GM21723 (cell line): ENCODE measurements at regions not wholly inside any gene's neighbourhood (a gene's known extent, or its start where the extent isn't known, plus 50 kb on each side); places are given as distances from the start of the nearest gene placed in this dataset.

Experiments
- ATAC-seq: cut with Tn5 transposase; IDR thresholded peaks from one replicate; pipeline ENCODE4 v1.9.1; 2021; ENCODE audit warnings: mild to moderate bottlenecking, moderate library complexity; ENCODE audit not compliant: unreplicated experiment

GRCh38 chr1:68378296-68379084, 71.3 kb downstream of the RPE65 start:
- no peak for ATAC-seq

- ATAC-seq, result no peak
Observed at GRCh38 chr1:68377098-68377497, 72.7 kb downstream of the RPE65 start.

- ATAC-seq, result no peak
Observed at GRCh38 chr1:68376441-68376840, 73.3 kb downstream of the RPE65 start.

- ATAC-seq, result no peak
Observed at GRCh38 chr1:68375919-68376318, 73.8 kb downstream of the RPE65 start.

GRCh38 chr1:68373173-68373572, 76.6 kb downstream of the RPE65 start:
- ATAC-seq, result no peak

GRCh38 chr1:68372487-68372886, 77.3 kb downstream of the RPE65 start:
- ATAC-seq, result no peak

GRCh38 chr1:68370101-68370915, 79.4 kb downstream of the RPE65 start:
- no peak for ATAC-seq

GRCh38 chr1:68366572-68366971, 83.2 kb downstream of the RPE65 start:
- ATAC-seq, result no peak

GRCh38 chr1:68365709-68366382, 83.9 kb downstream of the RPE65 start:
- ATAC-seq, result no peak

GRCh38 chr1:68363339-68363738, 86.4 kb downstream of the RPE65 start:
- no peak for ATAC-seq

- no peak for ATAC-seq
Observed at GRCh38 chr1:68361346-68361910, 88.3 kb downstream of the RPE65 start.

GRCh38 chr1:68359045-68359444, 90.7 kb downstream of the RPE65 start:
- ATAC-seq, result no peak

GRCh38 chr1:68358439-68358838, 91.3 kb downstream of the RPE65 start:
- no peak for ATAC-seq

- no peak for ATAC-seq
Observed at GRCh38 chr1:68355614-68356013, 94.1 kb downstream of the RPE65 start.

GRCh38 chr1:68352202-68352601, 97.6 kb downstream of the RPE65 start:
- ATAC-seq, result no peak

- peak; percentile 97 for ATAC-seq
Observed at GRCh38 chr1:68347415-68347814, 102.3 kb downstream of the RPE65 start.

GRCh38 chr1:68346188-68346808, 103.5 kb downstream of the RPE65 start:
- no peak for ATAC-seq

GRCh38 chr1:68344208-68344607, 105.5 kb downstream of the RPE65 start:
- no peak for ATAC-seq

GRCh38 chr1:68340951-68341350, 108.6 kb upstream of the WLS start:
- no peak for ATAC-seq

- no peak for ATAC-seq
Observed at GRCh38 chr1:68339505-68339904, 107.2 kb upstream of the WLS start.

GRCh38 chr1:68338081-68338480, 105.8 kb upstream of the WLS start:
- no peak for ATAC-seq
